ENCODE measurements at regions not wholly inside any gene's neighbourhood (a gene's known extent, or its start where the extent isn't known, plus 50 kb on each side); places are given as distances from the start of the nearest gene placed in this dataset.

- no peak for TF ChIP-seq CTCF (conservative IDR thresholded peaks at IDR 0.05; ENCODE audit: low read depth)
- POLR2A ChIA-PET (ENCODE audit: low non-redundant PET): no interaction called here
- CTCF ChIA-PET: no interaction called here
These were observed 1775.7 kb upstream of the C9orf72 start for GRCh38 chr9:29348999-29349398.

GRCh38 chr9:29389421-29389820 lies 1816.1 kb upstream of the C9orf72 start:
- no peak for TF ChIP-seq CTCF (conservative IDR thresholded peaks at IDR 0.05; ENCODE audit: low read depth)
- no peak overlapping the region for H3K27ac ChIP-seq
- DNase-seq (ENCODE audit: low spot score): no peak
- POLR2A ChIA-PET (ENCODE audit: low non-redundant PET): no interaction called here
- CTCF ChIA-PET: no interaction called here

More at GRCh38 chr9:29348999-29349398, 1775.7 kb upstream of the C9orf72 start:
- DNase-seq (ENCODE audit: low spot score): no peak
- H3K27ac ChIP-seq: no peak overlapping the region

- DNase-seq (ENCODE audit: low spot score): no peak
- H3K27ac ChIP-seq: no peak overlapping the region
- TF ChIP-seq CTCF (conservative IDR thresholded peaks at IDR 0.05; ENCODE audit: low read depth): no peak
- POLR2A ChIA-PET (ENCODE audit: low non-redundant PET): no interaction called here
- CTCF ChIA-PET: interaction anchor here (0.5 kb wide), 1 partner anchor 1835 kb away, joined by 3 read pairs; no protein-coding TSS in a partner anchor
These were observed 1817.6 kb upstream of the C9orf72 start for GRCh38 chr9:29390859-29391258.

GRCh38 chr9:29393064-29393463 lies 1819.8 kb upstream of the C9orf72 start:
- no peak for TF ChIP-seq CTCF (conservative IDR thresholded peaks at IDR 0.05; ENCODE audit: low read depth)
- DNase-seq (ENCODE audit: low spot score): no peak
- no peak overlapping the region for H3K27ac ChIP-seq
- ChIA-PET POLR2A (ENCODE audit: low non-redundant PET) (no interaction called here), CTCF (interaction anchor here (0.6 kb wide), 1 partner anchor 226 kb away, joined by 3 read pairs; no protein-coding TSS in a partner anchor)

GRCh38 chr9:29394855-29395254 lies 1821.6 kb upstream of the C9orf72 start:
- ChIA-PET POLR2A (ENCODE audit: low non-redundant PET) (no interaction called here), CTCF (no interaction called here)
- H3K27ac ChIP-seq: no peak overlapping the region
- TF ChIP-seq CTCF (conservative IDR thresholded peaks at IDR 0.05; ENCODE audit: low read depth): no peak
- DNase-seq (ENCODE audit: low spot score): no peak

- no peak for TF ChIP-seq CTCF (conservative IDR thresholded peaks at IDR 0.05; ENCODE audit: low read depth)
- DNase-seq (ENCODE audit: low spot score): no peak
- H3K27ac ChIP-seq: no peak overlapping the region
- ChIA-PET CTCF (no interaction called here), POLR2A (ENCODE audit: low non-redundant PET) (no interaction called here)
These were observed 1823.9 kb upstream of the C9orf72 start for GRCh38 chr9:29397148-29397547.

- TF ChIP-seq CTCF (conservative IDR thresholded peaks at IDR 0.05; ENCODE audit: low read depth): no peak
- ChIA-PET POLR2A (ENCODE audit: low non-redundant PET) (no interaction called here), CTCF (no interaction called here)
- H3K27ac ChIP-seq: no peak overlapping the region
- no peak for DNase-seq (ENCODE audit: low spot score)
These were observed 1842.9 kb upstream of the C9orf72 start for GRCh38 chr9:29416204-29416603.

All from RWPE1 (cell line).